ENCODE measurements at regions not wholly inside any gene's neighbourhood (a gene's known extent, or its start where the extent isn't known, plus 50 kb on each side); places are given as distances from the start of the nearest gene placed in this dataset.

GRCh38 chr5:98109561-98110006 is 663.9 kb upstream of the RGMB start (continued):
- no peak for TF ChIP-seq CHD7 (IDR thresholded peaks at IDR 0.05; ENCODE audit: insufficient replicate concordance, low read length)
- no peak for TF ChIP-seq KDM4A (IDR thresholded peaks at IDR 0.05; ENCODE audit: low read depth, low read length, severe bottlenecking)
- no peak for TF ChIP-seq TEAD4 (IDR thresholded peaks at IDR 0.05; ENCODE audit: low read depth, low read length)
- no peak for TF ChIP-seq GABPA (IDR thresholded peaks at IDR 0.05; ENCODE audit: borderline replicate concordance, insufficient read depth, low read length)
- no peak for TF ChIP-seq BACH1 (IDR thresholded peaks at IDR 0.05; ENCODE audit: low read length)
- no peak for TF ChIP-seq KDM1A (IDR thresholded peaks at IDR 0.05; ENCODE audit: borderline replicate concordance, low read length)
- no peak for TF ChIP-seq RNF2 (IDR thresholded peaks at IDR 0.05; ENCODE audit: borderline replicate concordance, low read depth, low read length, missing control alignments, poor library complexity, severe bottlenecking)
- no peak for TF ChIP-seq E2F6 (IDR thresholded peaks at IDR 0.05)
- no peak for TF ChIP-seq SP1 (IDR thresholded peaks at IDR 0.05; ENCODE audit: low read depth, low read length)

Data from H1 (cell line).